ENCODE measurements at regions not wholly inside any gene's neighbourhood (a gene's known extent, or its start where the extent isn't known, plus 50 kb on each side); places are given as distances from the start of the nearest gene placed in this dataset.

GRCh38 chr4:111744847-111745246 is 400.4 kb upstream of the FAM241A start:
- TF ChIP-seq EZH2 (IDR thresholded peaks at IDR 0.05; ENCODE audit: low read length) (no peak), CTCF (optimal IDR thresholded peaks at IDR 0.05 in 1 of 3, IDR thresholded peaks at IDR 0.05 in 1 of 3, conservative IDR thresholded peaks at IDR 0.05 in 1 of 3; ENCODE audit: extremely low read depth in 1 of 3, insufficient read depth in 2 of 3, low read length in 3 of 3) (no peak)

Data from keratinocyte (primary cell).